ENCODE measurements at regions not wholly inside any gene's neighbourhood (a gene's known extent, or its start where the extent isn't known, plus 50 kb on each side); places are given as distances from the start of the nearest gene placed in this dataset.

DNA sequence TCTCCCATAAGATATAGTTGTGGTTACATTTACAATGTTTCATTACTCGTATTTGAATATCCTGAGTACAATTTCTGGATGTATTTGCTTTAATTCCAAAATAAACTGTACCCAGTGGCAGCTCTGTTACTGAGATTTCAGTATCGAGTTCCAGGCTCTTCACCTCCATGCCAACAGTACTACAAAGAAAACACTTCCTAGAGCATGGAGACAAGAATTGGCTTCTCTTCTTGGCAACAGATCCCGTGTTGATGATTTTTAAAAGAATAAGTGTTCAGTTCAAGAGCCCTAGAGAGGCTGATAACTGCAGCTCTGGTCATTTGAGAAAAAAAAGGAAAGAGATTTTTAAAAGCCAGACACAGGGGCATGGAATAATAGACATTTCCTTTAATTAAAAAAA lies 302.8 kb downstream of the EFNB2 start:
- Mint-ChIP-seq H3K4me3 (no peak overlapping the region), H3K27ac (no peak overlapping the region), H3K36me3 (ENCODE audit: low read depth) (no peaks in the 10 kb centered on the region), H3K4me1 (ENCODE audit: low read depth) (no peaks in the 10 kb centered on the region; the same call in 1 of the 2 replicates), H3K9me3 (no peaks in the 10 kb centered on the region), H3K27me3 (ENCODE audit: insufficient read depth) (peaks cover 2% of the 10 kb centered on the region; the same call in 1 of the 2 replicates)
- TF ChIP-seq, protein P1, sequence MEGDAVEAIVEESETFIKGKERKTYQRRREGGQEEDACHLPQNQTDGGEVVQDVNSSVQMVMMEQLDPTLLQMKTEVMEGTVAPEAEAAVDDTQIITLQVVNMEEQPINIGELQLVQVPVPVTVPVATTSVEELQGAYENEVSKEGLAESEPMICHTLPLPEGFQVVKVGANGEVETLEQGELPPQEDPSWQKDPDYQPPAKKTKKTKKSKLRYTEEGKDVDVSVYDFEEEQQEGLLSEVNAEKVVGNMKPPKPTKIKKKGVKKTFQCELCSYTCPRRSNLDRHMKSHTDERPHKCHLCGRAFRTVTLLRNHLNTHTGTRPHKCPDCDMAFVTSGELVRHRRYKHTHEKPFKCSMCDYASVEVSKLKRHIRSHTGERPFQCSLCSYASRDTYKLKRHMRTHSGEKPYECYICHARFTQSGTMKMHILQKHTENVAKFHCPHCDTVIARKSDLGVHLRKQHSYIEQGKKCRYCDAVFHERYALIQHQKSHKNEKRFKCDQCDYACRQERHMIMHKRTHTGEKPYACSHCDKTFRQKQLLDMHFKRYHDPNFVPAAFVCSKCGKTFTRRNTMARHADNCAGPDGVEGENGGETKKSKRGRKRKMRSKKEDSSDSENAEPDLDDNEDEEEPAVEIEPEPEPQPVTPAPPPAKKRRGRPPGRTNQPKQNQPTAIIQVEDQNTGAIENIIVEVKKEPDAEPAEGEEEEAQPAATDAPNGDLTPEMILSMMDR (IDR thresholded peaks at IDR 0.05), result no peak
- no peak for DNase-seq

DNA sequence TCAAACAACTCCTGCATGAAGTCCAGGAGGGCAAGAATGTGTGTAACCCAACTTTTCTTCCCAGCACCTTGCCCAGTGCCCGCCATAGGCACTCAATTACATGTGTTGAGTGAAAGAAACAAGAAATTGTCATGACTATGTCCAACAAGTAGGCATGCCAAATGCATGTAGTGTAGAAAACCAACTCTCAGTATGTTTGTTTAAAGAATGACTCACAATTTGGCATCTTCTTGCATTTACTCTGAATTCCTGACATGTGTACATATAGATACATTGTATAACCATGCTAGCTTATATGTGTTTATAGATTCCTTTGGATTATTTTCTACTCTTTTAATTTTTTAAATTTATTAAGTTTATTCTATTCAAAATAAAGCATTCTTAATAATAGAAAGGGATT lies 305.0 kb downstream of the EFNB2 start:
- Mint-ChIP-seq H3K36me3 (ENCODE audit: low read depth) (no peaks in the 10 kb centered on the region), H3K4me1 (ENCODE audit: low read depth) (no peaks in the 10 kb centered on the region), H3K9me3 (no peaks in the 10 kb centered on the region), H3K27me3 (ENCODE audit: insufficient read depth) (peaks cover 2% of the 10 kb centered on the region; the same call in 1 of the 2 replicates), H3K27ac (no peak overlapping the region), H3K4me3 (no peak overlapping the region)
- DNase-seq, result peak; percentile 28
- TF ChIP-seq, protein P1 (IDR thresholded peaks at IDR 0.05), result no peak

DNA sequence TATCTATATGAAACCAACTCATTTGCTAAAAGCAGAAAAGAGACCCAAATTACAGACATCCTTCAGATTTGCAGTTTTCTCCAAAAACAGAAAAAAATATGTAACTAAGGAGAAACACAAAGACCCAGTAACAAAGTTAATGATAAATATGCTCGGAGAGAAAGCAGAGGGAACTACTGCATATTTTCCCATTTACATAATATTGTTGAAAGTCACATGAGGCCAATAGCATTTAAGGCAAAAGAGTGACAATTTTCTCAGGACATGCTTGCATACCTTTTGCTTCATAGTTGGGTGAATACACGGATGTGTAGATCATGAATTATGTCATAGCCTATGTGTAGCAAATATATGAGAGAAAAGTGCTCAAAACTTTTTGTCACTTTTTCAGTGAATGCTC lies 310.3 kb downstream of the EFNB2 start:
- H3K9me3 Mint-ChIP-seq, result no peaks in the 10 kb centered on the region
- H3K4me1 Mint-ChIP-seq (ENCODE audit: low read depth), result no peaks in the 10 kb centered on the region
- H3K4me3 Mint-ChIP-seq, result no peak overlapping the region
- no peak overlapping the region for H3K27ac Mint-ChIP-seq
- TF ChIP-seq, protein P1 (IDR thresholded peaks at IDR 0.05), result no peak
- H3K27me3 Mint-ChIP-seq (ENCODE audit: insufficient read depth), result no peaks in the 10 kb centered on the region; the same call in 1 of the 2 replicates
- no peak for DNase-seq
- no peaks in the 10 kb centered on the region for H3K36me3 Mint-ChIP-seq (ENCODE audit: low read depth)

DNA sequence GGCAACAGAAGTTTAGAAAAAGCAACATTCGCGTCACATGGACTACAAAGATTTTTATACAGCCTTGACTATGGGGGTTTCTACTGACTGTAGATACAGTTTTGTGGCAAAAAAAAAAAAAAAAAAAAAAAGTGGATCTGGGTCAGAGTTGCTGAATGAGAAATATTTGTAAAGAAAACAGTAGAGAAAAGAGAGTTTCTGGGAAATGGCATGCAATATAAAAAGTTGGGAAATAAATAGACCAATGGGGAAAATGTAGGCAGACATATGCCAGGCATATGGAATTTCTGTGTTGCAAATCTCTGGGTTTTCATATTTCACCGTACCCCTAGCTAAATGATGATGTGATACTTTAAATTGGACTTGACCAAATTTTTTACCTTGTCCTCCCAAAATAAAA lies 315.3 kb downstream of the EFNB2 start:
- Mint-ChIP-seq H3K4me3 (no peak overlapping the region), H3K9me3 (no peaks in the 10 kb centered on the region), H3K27me3 (ENCODE audit: insufficient read depth) (no peaks in the 10 kb centered on the region; the same call in 1 of the 2 replicates), H3K27ac (no peak overlapping the region), H3K36me3 (ENCODE audit: low read depth) (no peaks in the 10 kb centered on the region), H3K4me1 (ENCODE audit: low read depth) (no peaks in the 10 kb centered on the region)
- DNase-seq, result no peak
- TF ChIP-seq, protein P1 (IDR thresholded peaks at IDR 0.05), result no peak

DNA sequence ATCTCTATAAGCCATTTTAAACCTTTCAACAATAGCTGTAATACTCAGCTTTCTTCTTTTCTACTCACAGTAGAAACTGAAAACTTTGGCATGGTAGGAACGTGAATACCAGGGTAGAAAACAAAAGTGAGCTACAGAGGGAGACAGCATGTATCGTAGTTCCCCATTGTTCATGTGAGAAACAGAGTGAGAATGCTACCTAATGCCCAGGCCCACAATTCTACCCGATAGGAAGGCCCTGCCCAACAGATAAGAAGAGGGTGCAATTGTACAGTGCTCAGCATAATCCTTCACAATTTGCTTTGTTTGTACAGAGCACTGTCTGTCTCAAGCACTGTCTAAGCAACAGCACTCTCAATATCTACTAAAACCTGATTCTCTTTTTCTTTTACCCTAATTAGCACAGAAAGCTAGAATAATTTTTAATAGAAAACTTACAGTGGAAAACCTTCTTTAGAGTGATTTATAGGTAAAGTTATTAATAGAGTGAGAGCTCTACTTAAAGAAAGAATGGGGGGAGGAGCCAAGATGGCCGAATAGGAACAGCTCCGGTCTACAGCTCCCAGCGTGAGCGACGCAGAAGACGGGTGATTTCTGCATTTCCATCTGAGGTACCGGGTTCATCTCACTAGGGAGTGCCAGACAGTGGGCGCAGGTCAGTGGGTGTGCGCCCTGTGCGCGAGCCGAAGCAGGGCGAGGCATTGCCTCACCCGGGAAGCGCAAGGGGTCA lies 322.3 kb downstream of the EFNB2 start:
- no peak overlapping the region for H3K27ac Mint-ChIP-seq
- no peaks in the 10 kb centered on the region for H3K36me3 Mint-ChIP-seq (ENCODE audit: low read depth)
- H3K4me3 Mint-ChIP-seq, result no peak overlapping the region
- H3K27me3 Mint-ChIP-seq (ENCODE audit: insufficient read depth), result no peaks in the 10 kb centered on the region
- no peaks in the 10 kb centered on the region for H3K9me3 Mint-ChIP-seq
- no peak for DNase-seq
- TF ChIP-seq, protein P1 (IDR thresholded peaks at IDR 0.05), result no peak
- peaks cover 7% of the 10 kb centered on the region; the same call in 1 of the 2 replicates for H3K4me1 Mint-ChIP-seq (ENCODE audit: low read depth)
